DND-41 (cell line): ENCODE measurements at regions not wholly inside any gene's neighbourhood (a gene's known extent, or its start where the extent isn't known, plus 50 kb on each side); places are given as distances from the start of the nearest gene placed in this dataset.

Source experiments
- CTCF ChIP-seq: IDR thresholded peaks from 2 replicates; pipeline ENCODE4 v1.5.1; 2012; ENCODE audit warnings: borderline replicate concordance, low read length, moderate library complexity, mild to moderate bottlenecking; ENCODE audit not compliant: poor library complexity, severe bottlenecking; ENCODE audit errors: extremely low read depth
- EZH2 ChIP-seq: IDR thresholded peaks from 3 replicates; pipeline ENCODE4 v1.6.1; 2012; ENCODE audit warnings: borderline replicate concordance, low read depth, mild to moderate bottlenecking, moderate library complexity, low read length, inconsistent platforms; ENCODE audit not compliant: severe bottlenecking

- TF ChIP-seq CTCF (no peak), EZH2 (no peak)
Measured at GRCh38 chr17:77495575-77495974, 354.8 kb downstream of the SEC14L1 start.
